AG09319 (cell line): ENCODE measurements at regions not wholly inside any gene's neighbourhood (a gene's known extent, or its start where the extent isn't known, plus 50 kb on each side); places are given as distances from the start of the nearest gene placed in this dataset.

Experiments
- DNase-seq: peaks from one replicate; pipeline ENCODE4 v3.0.0-alpha.2; 2010; ENCODE audit warnings: low read depth; ENCODE audit errors: extremely low read depth
- CTCF ChIP-seq: IDR thresholded peaks from 2 replicates; pipeline ENCODE4 v1.5.1; 2011; ENCODE audit warnings: low read depth, mild to moderate bottlenecking, inconsistent platforms, low read length, moderate library complexity

DNA sequence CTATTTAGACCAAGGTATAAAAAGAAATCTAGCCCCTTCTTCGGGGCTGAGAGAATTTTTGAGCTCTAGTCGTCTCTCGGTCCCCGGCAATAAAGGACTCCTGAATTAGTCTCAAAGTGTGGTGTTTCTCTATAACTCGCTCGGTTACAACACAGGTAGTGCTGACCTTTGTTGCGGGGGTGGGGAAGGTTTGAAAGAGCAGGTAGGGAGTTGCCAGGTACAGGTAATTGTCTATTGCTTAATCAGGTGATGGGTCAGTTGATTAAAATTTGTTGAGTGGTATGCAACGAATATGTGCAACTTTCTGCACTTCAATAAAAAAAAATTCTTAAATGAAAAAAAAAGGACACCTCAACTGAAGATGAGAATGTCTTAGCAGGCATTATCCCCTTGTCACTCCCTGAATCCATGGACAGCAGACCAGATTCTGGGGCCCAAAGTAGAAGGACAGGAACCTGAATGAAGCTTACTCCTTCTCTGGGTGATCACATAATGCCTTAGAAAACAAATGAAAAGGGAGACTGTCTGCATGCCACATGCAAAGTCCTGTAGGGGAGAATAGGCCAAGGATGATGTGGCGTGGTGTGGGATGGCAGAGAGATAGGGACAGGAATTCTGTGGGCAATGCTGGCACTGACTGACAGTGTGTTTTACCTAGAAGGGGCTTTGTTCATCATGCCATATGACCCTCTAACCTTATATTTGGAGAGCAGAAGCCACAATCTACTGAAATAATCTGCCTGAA, 157.6 kb upstream of the OLIG3 start:
- no peak for DNase-seq
- no peak for TF ChIP-seq CTCF

- TF ChIP-seq CTCF = no peak
- DNase-seq = no peak
These were observed 158.9 kb upstream of the OLIG3 start for GRCh38 chr6:137652961-137653705.

DNA sequence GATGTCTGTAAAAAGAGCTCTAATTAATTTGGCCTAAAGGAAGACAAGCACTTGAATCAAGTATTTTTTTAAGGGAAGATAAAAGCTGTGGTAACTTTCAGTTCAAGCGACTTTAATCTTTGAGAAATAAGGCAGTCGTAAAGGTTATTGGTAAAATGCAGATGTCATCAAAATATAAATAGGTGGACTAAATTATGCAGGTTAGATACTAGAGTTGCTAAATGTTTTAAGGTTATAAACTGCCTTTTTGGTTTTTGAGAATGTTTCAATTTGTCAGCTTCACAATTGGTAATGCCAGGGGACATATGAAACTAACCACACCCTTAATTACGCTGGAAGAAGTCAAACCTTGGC, 159.5 kb upstream of the OLIG3 start:
- no peak for TF ChIP-seq CTCF

GRCh38 chr6:137654365-137654981, 160.3 kb upstream of the OLIG3 start:
- DNase-seq = no peak
- TF ChIP-seq CTCF = no peak

More for the DNA sequence above, 159.5 kb upstream of the OLIG3 start:
- DNase-seq = no peak

GRCh38 chr6:137655291-137655690, 161.1 kb upstream of the OLIG3 start:
- no peak for TF ChIP-seq CTCF
- DNase-seq = no peak

GRCh38 chr6:137656735-137657134, 162.5 kb upstream of the OLIG3 start:
- TF ChIP-seq CTCF = no peak

GRCh38 chr6:137657351-137657911, 163.2 kb upstream of the OLIG3 start:
- TF ChIP-seq CTCF = no peak
- no peak for DNase-seq

More at GRCh38 chr6:137656735-137657134, 162.5 kb upstream of the OLIG3 start:
- DNase-seq = no peak
